ENCODE measurements at regions not wholly inside any gene's neighbourhood (a gene's known extent, or its start where the extent isn't known, plus 50 kb on each side); places are given as distances from the start of the nearest gene placed in this dataset.

GRCh38 chr1:2927393-2928360 lies 93.6 kb upstream of the ACTRT2 start:
- no peak for TF ChIP-seq CTCF (IDR thresholded peaks at IDR 0.05)
- Histone ChIP-seq H3K4me3 (no peak overlapping the region), H3K27me3 (no peaks in the 10 kb centered on the region), H3K9me3 (no peaks in the 10 kb centered on the region), H3K36me3 (no peaks in the 10 kb centered on the region), H3K4me1 (no peaks in the 10 kb centered on the region), H3K27ac (no peak overlapping the region)
- ATAC-seq (no peak), DNase-seq (no peak), FAIRE-seq (no peak)
- intact Hi-C loops (cut with DNase I): no loop called here
- WGBS, 2 donors: 64 to 80% methylated on average over 40 of the region's 40 CpGs

GRCh38 chr1:2928366-2929325 lies 92.6 kb upstream of the ACTRT2 start:
- TF ChIP-seq CTCF (IDR thresholded peaks at IDR 0.05): no peak
- no peaks in the 10 kb centered on the region for H3K4me1 ChIP-seq
- no peaks in the 10 kb centered on the region for H3K9me3 ChIP-seq
- intact Hi-C loops (cut with DNase I): no loop called here
- ATAC-seq (peak in 1 of 4 donors; percentile 21), DNase-seq (peak in 1 of 6 donors; percentile 35), FAIRE-seq (no peak)
- H3K27ac ChIP-seq: no peak overlapping the region
- no peaks in the 10 kb centered on the region for H3K27me3 ChIP-seq
- H3K36me3 ChIP-seq: no peaks in the 10 kb centered on the region
- no peak overlapping the region for H3K4me3 ChIP-seq
- 44 to 48% methylated on average over 42 of the region's 42 CpGs for WGBS, 2 donors

GRCh38 chr1:2929335-2929734 lies 91.9 kb upstream of the ACTRT2 start:
- Histone ChIP-seq H3K4me1 (no peaks in the 10 kb centered on the region), H3K27ac (no peak overlapping the region), H3K36me3 (no peaks in the 10 kb centered on the region), H3K27me3 (no peaks in the 10 kb centered on the region), H3K9me3 (no peaks in the 10 kb centered on the region), H3K4me3 (no peak overlapping the region)
- no peak for TF ChIP-seq CTCF (IDR thresholded peaks at IDR 0.05)
- intact Hi-C loops (cut with DNase I): no loop called here
- WGBS, 2 donors: 75% methylated on average over 5 of the region's 5 CpGs
- no peak for DNase-seq
- no peak for ATAC-seq
- FAIRE-seq: no peak

GRCh38 chr1:2930016-2930815 lies 91.1 kb upstream of the ACTRT2 start:
- Histone ChIP-seq H3K27ac (no peak overlapping the region), H3K27me3 (no peaks in the 10 kb centered on the region), H3K36me3 (no peaks in the 10 kb centered on the region), H3K4me3 (no peak overlapping the region), H3K4me1 (no peaks in the 10 kb centered on the region), H3K9me3 (no peaks in the 10 kb centered on the region)
- FAIRE-seq: no peak
- peak in 2 of 6 donors; percentile 11 to 59 for DNase-seq
- TF ChIP-seq CTCF (IDR thresholded peaks at IDR 0.05): no peak
- no peak for ATAC-seq
- WGBS, 2 donors: 81 to 87% methylated on average over 40 to 41 of the region's 41 CpGs
- intact Hi-C loops (cut with DNase I): no loop called here

Data from pancreas (tissue), 10 donors.